Femur (tissue), 1 donor: ENCODE measurements at regions not wholly inside any gene's neighbourhood (a gene's known extent, or its start where the extent isn't known, plus 50 kb on each side); places are given as distances from the start of the nearest gene placed in this dataset.
"Not testable (repeated sequence)": the region's sequence is repeated elsewhere in the genome, so short reads cannot be mapped to it uniquely, and the experiment has no call there.

ENCODE experiments used
- DNase-seq: peaks from one replicate; pipeline ENCODE4 v3.0.0-alpha.2; 2017

- DNase-seq, result no peak
Measured at GRCh38 chr2:103169861-103170260, 408.0 kb downstream of the TMEM182 start.

DNA sequence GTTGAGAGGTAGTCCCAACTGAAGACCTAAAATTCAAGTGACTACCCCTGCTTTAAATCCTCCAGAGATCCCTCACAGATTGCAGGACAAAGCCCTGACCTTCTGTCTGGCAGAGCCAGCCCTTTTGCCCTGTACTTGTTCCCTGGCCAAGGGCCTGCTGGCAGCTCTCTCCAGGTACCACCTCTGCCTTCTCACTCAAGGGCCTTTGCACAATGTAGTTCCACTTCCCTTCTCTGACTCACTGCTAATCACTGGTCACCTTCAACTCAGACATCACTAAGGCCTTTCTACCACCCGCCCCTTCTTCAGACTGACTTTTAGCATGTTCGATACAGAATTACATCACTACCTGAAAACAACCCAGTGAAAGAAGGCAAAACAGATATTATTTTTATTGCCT, 411.0 kb downstream of the TMEM182 start:
- no peak for DNase-seq

DNA sequence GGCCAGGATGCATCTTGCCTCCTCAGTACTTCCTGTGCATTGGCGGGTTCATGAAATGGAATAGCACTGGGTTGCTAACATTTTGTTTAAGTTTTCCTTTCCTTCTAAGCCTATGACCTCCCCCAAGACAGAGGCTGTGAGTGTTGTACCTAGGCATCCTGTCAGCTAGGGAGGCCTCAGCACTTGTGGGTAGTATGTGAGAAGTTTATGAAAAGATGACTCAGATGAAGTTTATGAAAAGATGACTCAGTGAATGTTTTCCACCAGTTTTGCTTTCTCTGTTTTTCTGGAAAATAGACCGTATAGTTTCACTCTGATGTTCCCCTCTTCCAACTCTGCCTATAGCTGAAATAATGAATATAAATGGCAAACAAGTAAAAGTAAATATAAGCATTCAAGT, 412.9 kb downstream of the TMEM182 start:
- no peak for DNase-seq

DNA sequence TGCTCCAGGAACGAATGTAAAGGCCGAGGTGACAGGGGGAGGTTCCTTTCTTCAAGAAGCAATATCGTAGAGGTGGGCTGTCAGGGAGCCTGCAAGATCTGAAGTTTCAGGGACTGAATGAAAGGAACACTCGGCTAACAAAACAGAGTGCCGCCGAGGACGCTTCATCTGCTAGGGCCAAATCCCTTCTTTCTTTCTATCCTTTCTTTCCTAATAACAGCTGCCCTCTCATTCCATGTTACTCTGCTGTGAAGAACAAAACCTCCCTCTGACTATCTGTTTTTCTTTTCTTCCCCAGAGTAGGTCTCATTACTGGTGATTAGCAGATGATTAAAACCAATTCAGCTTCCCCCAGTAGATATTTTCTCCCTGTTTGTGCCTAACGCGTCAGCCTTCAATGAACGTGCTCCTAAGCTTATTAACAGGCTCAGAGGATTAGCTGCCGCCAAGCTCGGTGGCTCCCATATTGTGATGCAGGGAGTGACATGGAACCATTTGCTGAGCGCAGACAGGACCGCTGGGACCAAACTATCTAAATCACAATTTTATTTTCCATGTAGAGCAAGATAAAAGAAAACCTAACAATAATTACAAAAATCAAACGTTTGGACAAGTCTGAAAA, 414.6 kb downstream of the TMEM182 start:
- no peak for DNase-seq

GRCh38 chr2:103179798-103180197, 418.0 kb downstream of the TMEM182 start:
- DNase-seq, result no peak

GRCh38 chr2:103183061-103183460, 421.2 kb downstream of the TMEM182 start:
- no peak for DNase-seq

DNA sequence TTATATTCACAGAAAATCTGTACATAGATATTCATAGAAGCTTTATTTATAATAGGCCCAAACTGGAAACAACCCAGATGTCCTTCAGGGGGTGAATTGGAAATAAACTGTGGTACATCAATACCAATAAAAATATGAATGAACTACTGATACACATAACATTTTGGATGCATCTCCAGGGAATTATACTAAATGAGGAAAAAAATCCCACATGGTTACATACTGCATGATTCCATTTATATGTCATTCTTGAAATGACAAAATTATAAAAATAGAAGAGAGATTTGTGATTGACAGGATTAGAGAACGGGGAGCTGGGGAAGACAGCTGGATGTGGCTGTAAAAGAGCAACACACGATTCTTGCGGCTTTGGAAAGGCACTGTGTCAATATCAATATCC, 435.0 kb downstream of the TMEM182 start:
- DNase-seq, result no peak

DNA sequence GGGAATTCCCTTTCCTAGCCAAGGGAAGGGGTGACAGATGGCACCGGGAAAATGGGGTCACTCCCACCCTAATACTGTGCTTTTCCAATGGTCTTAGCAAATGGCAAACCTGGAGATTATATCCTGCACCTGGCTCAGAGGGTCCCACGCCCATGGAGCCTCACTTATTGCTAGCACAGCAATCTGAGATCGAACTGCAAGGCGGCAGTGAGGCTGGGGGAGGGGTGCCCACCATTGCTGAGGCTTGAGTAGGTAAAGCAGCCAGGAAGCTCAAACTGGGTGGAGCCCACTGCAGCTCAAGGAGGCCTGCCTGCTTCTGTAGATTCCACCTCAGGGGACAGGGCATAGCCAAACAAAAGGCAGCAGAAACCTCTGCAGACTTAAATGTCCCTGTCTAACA, 438.9 kb downstream of the TMEM182 start:
- not testable (repeated sequence) for DNase-seq

DNA sequence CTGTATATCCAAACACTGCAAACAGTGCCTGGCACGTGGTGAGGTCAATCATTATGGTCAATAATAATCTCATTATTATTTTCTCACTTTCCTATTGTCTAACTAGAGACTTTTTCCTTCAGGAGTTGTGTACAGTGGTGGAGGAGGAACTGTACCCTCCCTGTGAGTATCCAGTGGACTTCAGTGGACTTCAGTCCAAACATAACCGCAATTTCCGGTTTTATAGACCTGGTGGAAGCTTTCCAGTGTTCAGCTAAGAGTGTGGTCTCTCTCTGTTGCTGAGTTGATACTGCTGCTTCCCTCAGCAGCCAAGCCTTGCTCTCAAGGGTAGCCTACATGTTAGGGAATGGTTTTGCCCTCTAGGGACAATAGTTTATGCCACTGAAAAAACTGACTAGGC, 447.1 kb downstream of the TMEM182 start:
- no peak for DNase-seq

DNA sequence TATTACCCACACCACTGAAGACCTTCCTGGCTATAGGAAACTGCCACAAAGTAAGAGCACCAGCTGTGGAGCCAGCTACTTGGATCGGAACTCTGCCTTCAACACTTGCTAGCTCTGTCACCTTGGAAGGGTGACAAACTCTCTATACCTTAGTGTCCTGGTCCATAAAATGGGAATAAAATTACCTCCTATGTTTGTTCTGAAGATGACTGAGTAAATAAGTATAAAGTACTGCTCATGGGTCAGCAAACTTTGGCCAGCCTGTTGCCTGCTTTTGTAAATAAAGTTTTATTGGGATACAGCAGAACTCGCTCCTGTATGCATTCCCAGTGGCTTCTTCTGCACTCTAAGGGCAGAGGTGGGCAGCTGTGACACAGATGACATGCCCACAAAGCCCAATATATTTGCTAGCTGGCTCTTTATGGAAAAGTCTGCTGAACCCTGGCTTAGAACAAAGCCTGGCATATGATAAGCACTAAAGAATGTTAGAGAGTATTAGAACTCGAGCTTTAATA, 451.3 kb downstream of the TMEM182 start:
- no peak for DNase-seq

DNA sequence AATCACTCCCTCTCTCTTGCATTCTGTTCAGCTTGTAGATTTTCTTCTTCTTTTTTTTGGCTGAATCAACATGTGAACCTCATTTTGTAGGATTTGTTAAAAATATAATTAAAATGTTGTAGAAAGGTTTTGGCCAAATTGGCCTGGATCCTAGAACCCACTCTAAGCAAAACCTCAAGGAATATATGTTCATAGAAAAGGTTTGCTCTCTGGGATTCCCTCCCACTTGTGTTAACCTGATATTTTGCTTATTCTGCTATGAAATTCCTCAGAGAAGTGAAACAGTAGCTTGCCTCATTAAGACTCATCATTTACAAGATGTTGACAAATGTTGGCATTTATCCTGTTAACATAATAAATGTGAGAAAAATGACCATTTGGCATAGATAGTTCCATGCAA, 456.7 kb downstream of the TMEM182 start:
- DNase-seq, result no peak

GRCh38 chr2:103219398-103219797, 457.6 kb downstream of the TMEM182 start:
- no peak for DNase-seq

- no peak for DNase-seq
Measured at GRCh38 chr2:103222969-103223368, 461.1 kb downstream of the TMEM182 start.

DNA sequence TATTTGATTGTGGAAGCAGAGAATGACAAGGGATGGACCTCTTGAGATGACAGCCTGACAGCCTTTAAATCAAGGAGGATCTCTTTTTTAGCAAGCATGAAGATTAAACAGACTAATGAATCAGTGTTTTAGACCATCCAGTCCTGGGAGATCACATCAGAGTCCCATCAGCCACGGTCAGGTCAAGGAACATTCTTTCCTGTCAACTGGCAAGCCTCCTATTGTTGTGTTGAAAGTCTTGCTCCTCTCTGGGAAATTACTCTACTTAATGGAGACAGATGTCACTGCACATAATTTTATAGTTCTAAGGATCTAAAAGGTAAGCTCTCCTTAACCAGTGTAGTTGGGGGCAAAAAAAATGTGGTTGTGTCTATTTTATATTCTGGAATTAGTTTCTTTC, 469.0 kb downstream of the TMEM182 start:
- no peak for DNase-seq

DNA sequence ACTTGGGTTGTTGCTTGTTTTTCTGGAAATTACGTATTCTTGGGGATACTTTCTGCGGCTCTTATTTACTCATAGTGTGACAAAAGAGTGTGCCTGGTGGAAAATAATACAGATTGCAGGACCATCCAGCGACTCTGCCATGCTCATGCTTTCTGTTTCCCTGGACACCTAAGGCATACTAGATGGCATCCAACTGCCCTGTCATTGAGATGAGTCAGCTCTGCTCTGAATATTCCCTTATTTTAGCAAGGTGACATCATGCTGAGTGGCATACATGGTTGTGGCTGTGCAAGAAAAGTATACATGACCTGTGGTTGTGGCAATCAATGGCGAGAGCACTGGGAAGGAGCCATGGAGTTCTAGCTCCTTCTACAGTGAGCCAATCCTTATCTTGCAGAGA, 471.0 kb downstream of the TMEM182 start:
- DNase-seq, result no peak

DNA sequence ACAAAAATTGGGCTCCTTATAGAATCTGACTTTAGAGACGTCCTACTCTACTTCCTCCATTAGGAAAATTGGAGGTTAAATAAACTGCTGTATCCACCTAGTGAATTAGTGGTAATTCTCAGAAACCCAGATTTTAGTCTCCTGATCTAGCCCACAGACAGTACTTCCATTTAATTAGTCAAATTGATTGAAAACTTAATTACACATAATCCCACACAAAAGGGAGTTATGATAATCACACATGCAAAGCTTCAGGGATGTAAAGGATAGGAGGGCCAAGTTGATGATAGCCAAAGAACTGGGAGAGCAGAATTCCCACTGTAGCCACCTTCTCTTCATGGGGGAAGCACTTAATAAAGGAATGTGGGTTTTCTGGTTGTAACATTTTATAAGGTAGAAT, 471.9 kb downstream of the TMEM182 start:
- no peak for DNase-seq

GRCh38 chr2:103235283-103235682, 473.5 kb downstream of the TMEM182 start:
- no peak for DNase-seq

- DNase-seq, result no peak
Measured at GRCh38 chr2:103249462-103249861, 487.6 kb downstream of the TMEM182 start.

GRCh38 chr2:103252781-103253180, 490.9 kb downstream of the TMEM182 start:
- no peak for DNase-seq

DNA sequence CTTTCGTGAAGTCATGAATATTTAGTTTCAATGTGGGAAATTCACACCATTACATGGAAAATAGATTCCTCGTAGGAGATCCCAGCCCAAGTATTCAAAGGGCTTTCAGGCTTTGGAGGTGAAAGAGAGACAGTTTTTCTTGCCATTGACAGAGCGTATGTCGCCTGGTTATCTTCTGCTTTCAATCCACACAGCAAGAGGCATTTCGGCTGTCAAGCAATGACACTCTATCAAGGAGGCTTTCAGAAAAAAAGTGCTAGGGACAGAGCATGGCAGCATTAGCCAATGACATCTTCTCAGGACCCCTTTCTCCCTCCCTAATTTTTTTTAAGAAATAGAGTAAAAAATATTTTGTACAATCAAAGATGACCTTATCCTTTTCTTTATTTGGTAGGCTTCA, 492.8 kb downstream of the TMEM182 start:
- no peak for DNase-seq

DNA sequence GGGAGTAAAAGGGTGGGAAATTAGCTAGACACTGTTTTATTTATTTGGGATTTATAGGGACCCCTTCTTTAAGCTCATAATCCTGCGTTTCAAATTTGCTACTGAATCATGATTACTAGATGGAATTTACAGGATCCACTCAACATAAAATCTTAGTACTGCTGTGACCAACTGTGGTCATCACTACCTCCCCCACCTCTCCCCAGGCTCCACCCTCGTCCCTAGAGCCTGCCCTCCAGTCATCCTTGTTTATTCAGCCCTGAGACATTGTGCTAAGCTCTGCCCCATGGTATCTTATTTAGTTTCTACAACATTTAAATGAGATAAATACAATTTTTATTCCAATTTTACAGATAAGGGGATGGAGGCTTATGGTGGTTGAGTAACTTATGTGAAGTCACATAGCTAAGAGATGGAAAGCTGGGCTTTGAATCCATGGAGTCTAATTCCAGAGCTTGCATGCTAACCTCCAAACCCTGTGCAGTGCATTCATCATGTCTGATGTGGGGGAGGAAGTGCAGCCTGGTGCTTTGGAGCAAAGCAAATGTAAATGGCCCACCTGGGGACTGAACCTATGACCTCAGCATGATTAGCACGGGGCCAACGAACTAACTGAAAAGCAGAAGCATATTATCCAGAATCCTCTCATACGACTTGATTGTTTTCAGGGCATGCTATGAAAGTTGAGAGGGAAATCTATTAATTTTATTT, 502.4 kb downstream of the TMEM182 start:
- DNase-seq, result no peak

DNA sequence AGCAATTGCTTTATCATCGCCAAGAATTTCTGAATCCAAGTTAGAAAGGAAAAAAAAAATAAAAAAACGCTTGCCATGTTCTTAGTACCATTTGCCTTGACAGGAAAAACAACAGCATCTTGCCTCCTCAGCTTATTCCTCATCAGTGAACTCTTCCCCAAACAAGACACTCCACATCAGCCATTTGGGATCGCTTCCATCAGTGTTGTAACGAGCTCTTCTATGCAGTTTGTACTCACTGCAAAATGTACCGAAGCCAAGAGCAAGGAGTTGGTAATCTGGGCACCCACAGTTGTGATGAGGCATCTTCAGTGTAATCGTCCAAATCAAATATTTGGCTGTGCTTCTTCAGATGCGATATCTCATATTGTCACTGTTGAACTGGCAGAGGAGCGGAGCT, 503.7 kb downstream of the TMEM182 start:
- no peak for DNase-seq

DNA sequence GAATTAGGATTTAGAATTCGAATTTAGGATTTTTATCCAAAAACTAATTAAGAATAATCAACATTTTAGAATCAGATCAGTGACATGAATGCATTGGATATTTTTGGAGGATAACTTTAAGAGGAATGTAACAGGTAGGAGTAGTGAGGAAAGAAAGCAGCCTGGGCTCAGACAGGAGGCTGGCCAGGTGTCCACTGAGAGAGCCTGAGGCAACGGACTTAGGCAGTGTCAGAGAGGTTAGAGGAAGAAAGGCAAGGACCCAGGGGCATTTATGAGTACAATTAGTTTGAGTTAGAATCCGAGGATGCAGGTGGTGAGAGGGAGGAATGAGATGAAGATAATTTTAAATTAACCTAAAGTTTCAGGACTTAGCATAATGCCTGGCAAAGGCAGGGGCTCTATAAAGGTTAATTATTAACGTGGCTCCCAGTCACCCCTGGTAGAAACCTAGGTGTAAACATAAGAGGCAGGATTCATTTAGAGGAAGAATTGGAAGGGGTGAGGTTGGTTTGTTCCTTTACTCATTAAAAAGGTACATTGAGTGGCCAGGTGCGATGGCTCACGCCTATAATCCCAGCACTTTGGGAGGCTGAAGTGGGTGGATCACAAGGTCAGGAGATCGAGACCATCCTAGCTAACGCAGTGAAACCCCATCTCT, 507.1 kb downstream of the TMEM182 start:
- no peak for DNase-seq

- no peak for DNase-seq
Measured at GRCh38 chr2:103276869-103277268, 515.0 kb downstream of the TMEM182 start.
